ENCODE measurements at regions not wholly inside any gene's neighbourhood (a gene's known extent, or its start where the extent isn't known, plus 50 kb on each side); places are given as distances from the start of the nearest gene placed in this dataset.

- no peak overlapping the region for H3K4me2 ChIP-seq (ENCODE audit: control insufficient read depth, insufficient read depth)
- ATAC-seq: no peak
- no peaks in the 10 kb centered on the region for H3K9me3 ChIP-seq (replicated peaks; ENCODE audit: control insufficient read depth, insufficient read depth, low read length)
- ChIA-PET CTCF (no interaction called here), POLR2A (no interaction called here), RAD21 (ENCODE audit: unreplicated experiment) (no interaction called here), SMC1A (ENCODE audit: uncharacterized antibody, unreplicated experiment) (interaction anchor here (0.7 kb wide), 1 partner anchor 147 kb away, joined by 3 read pairs; no protein-coding TSS in a partner anchor)
- H3K79me2 ChIP-seq (ENCODE audit: control insufficient read depth, insufficient read depth, low read length): no peaks in the 10 kb centered on the region
- H3K9ac ChIP-seq (ENCODE audit: control insufficient read depth, insufficient read depth, low read length): no peak overlapping the region
- no peak overlapping the region for H3K27ac ChIP-seq (ENCODE audit: control insufficient read depth, insufficient read depth)
- BruUV-seq (replicated peaks): no TSS peak
- no peak overlapping the region for H2AFZ ChIP-seq (ENCODE audit: control insufficient read depth, low read depth, low read length)
- in situ Hi-C loops (cut with MboI) (no loop called here), intact Hi-C loops (cut with micrococcal nuclease; ENCODE audit: unreplicated experiment) (no loop called here)
- no peaks in the 10 kb centered on the region for H3K27me3 ChIP-seq (replicated peaks in 1 of 2; ENCODE audit: control insufficient read depth in 2 of 2, insufficient read depth in 2 of 2, low read length in 1 of 2)
- no peak for FAIRE-seq
- TF ChIP-seq ASH2L (IDR thresholded peaks at IDR 0.05; ENCODE audit: borderline replicate concordance, low read depth): no peak
- no peaks in the 10 kb centered on the region for H3K36me3 ChIP-seq (ENCODE audit: control insufficient read depth in 2 of 2, insufficient read depth in 2 of 2, low read length in 1 of 2)
- H3K4me3 ChIP-seq: no peak overlapping the region
- H3K4me1 ChIP-seq (ENCODE audit: control insufficient read depth, insufficient read depth, low read length): no peaks in the 10 kb centered on the region
- 30% methylated on average over 1 of the region's 1 CpG for WGBS (ENCODE audit: insufficient coverage, insufficient replicate concordance, low lambda C conversion rate, missing lambda C conversion rate)
- H4K20me1 ChIP-seq (ENCODE audit: control insufficient read depth, insufficient read depth): no peaks in the 10 kb centered on the region
- DNase-seq (ENCODE audit: low read depth, low spot score): no peak
These were observed 606.7 kb upstream of the PCDH20 start for GRCh38 chr13:62022369-62022768.

GRCh38 chr13:62019858-62020257, 604.2 kb upstream of the PCDH20 start:
- FAIRE-seq (no peak), DNase-seq (ENCODE audit: low read depth, low spot score) (no peak), ATAC-seq (no peak)
- no peak overlapping the region for H3K27ac ChIP-seq (ENCODE audit: control insufficient read depth, insufficient read depth)
- RAD21 ChIA-PET (ENCODE audit: unreplicated experiment): no interaction called here
- H3K9ac ChIP-seq (ENCODE audit: control insufficient read depth, insufficient read depth, low read length): no peak overlapping the region
- no peak overlapping the region for H3K4me3 ChIP-seq
- no peaks in the 10 kb centered on the region for H3K79me2 ChIP-seq (ENCODE audit: control insufficient read depth, insufficient read depth, low read length)
- no peaks in the 10 kb centered on the region for H3K9me3 ChIP-seq (replicated peaks; ENCODE audit: control insufficient read depth, insufficient read depth, low read length)
- POLR2A ChIA-PET: no interaction called here
- H4K20me1 ChIP-seq (ENCODE audit: control insufficient read depth, insufficient read depth): no peaks in the 10 kb centered on the region
- TF ChIP-seq ZNF384 (IDR thresholded peaks at IDR 0.05; ENCODE audit: borderline replicate concordance, low read depth, low read length) (no peak), IKZF2 (IDR thresholded peaks at IDR 0.05) (no peak), RB1 (IDR thresholded peaks at IDR 0.05; ENCODE audit: borderline replicate concordance) (no peak), ZBTB4 (CRISPR knock-in tag; IDR thresholded peaks at IDR 0.05) (no peak), EP300 (IDR thresholded peaks at IDR 0.05; ENCODE audit: borderline replicate concordance in 1 of 2, control insufficient read depth in 1 of 2, low read depth in 2 of 2, low read length in 2 of 2) (no peak), RCOR1 (conservative IDR thresholded peaks at IDR 0.05; ENCODE audit: low read depth, low read length) (no peak), CREM (IDR thresholded peaks at IDR 0.05; ENCODE audit: low read depth) (no peak), CHD2 (IDR thresholded peaks at IDR 0.05; ENCODE audit: borderline replicate concordance, low read depth, low read length) (no peak)
- no peak overlapping the region for H3K4me2 ChIP-seq (ENCODE audit: control insufficient read depth, insufficient read depth)
- H3K4me1 ChIP-seq (ENCODE audit: control insufficient read depth, insufficient read depth, low read length): no peaks in the 10 kb centered on the region
- SMC1A ChIA-PET (ENCODE audit: uncharacterized antibody, unreplicated experiment): no interaction called here
- CTCF ChIA-PET: no interaction called here
- H3K27me3 ChIP-seq (replicated peaks in 1 of 2; ENCODE audit: control insufficient read depth in 2 of 2, insufficient read depth in 2 of 2, low read length in 1 of 2): no peaks in the 10 kb centered on the region
- in situ Hi-C loops (cut with MboI): no loop called here
- H3K36me3 ChIP-seq (ENCODE audit: control insufficient read depth in 2 of 2, insufficient read depth in 2 of 2, low read length in 1 of 2): no peaks in the 10 kb centered on the region
- intact Hi-C loops (cut with micrococcal nuclease; ENCODE audit: unreplicated experiment): no loop called here
- no peak overlapping the region for H2AFZ ChIP-seq (ENCODE audit: control insufficient read depth, low read depth, low read length)
- BruUV-seq (replicated peaks): no TSS peak
